Spleen (tissue), 7 donors: ENCODE measurements at regions not wholly inside any gene's neighbourhood (a gene's known extent, or its start where the extent isn't known, plus 50 kb on each side); places are given as distances from the start of the nearest gene placed in this dataset.

ENCODE experiments used
- CTCF ChIP-seq, 11 experiments: fragments of 200-600 bp in 7 of 11; fragments of 450-650 bp in 4 of 11; sonication (generic) in 4 of 11; IDR thresholded peaks in 8 of 11; conservative IDR thresholded peaks in 3 of 11; 1 replicate in 7 of 11; 2 replicates in 4 of 11; pipeline versions ENCODE4 v1.4.0 to v1.8.0; 2016 to 2021; ENCODE audit warnings: antibody characterized with exemption in 11 of 11, inconsistent platforms in 4 of 11, mild to moderate bottlenecking in 1 of 11
- POLR2A ChIP-seq, 3 donors: fragments of 450-650 bp; IDR thresholded peaks; one replicate each; pipeline ENCODE4 v1.5.1; 2017; ENCODE audit warnings: antibody characterized with exemption in 3 of 3, mild to moderate bottlenecking in 1 of 3
- donor health status: DM: no; HTN: no; CAD: no; lungs with moderate emphysema.
- donor health status: DM: no; HTN: no; CAD: no.
- donor health status: DM: no; HTN: no; CAD: no.

- no peak for TF ChIP-seq CTCF (IDR thresholded peaks at IDR 0.05 in 8 of 11, conservative IDR thresholded peaks at IDR 0.05 in 3 of 11)
- TF ChIP-seq POLR2A (IDR thresholded peaks at IDR 0.05): no peak
Observed at GRCh38 chr2:150569761-150570160, 82.3 kb upstream of the RND3 start.
